Nephron progenitor cell (in vitro differentiated cells): ENCODE measurements at regions not wholly inside any gene's neighbourhood (a gene's known extent, or its start where the extent isn't known, plus 50 kb on each side); places are given as distances from the start of the nearest gene placed in this dataset.
A peak's percentile ranks its signal among the peaks of the same experiment; 100 is the strongest.

ENCODE experiments used
- DNase-seq: peaks from one replicate; pipeline ENCODE4 v3.0.0; 2021
- H3K27ac Mint-ChIP-seq: 2 replicates; pipeline ENCODE4 v1.8.0; 2021; ENCODE audit warnings: mild to moderate bottlenecking, moderate library complexity, mixed read lengths
- H3K27me3 Mint-ChIP-seq: 2 replicates; pipeline ENCODE4 v1.8.0; 2021; ENCODE audit warnings: mild to moderate bottlenecking, low read depth, mixed read lengths; ENCODE audit not compliant: poor library complexity
- H3K36me3 Mint-ChIP-seq: 2 replicates; pipeline ENCODE4 v1.8.0; 2021; ENCODE audit warnings: low read depth, mixed read lengths
- H3K4me1 Mint-ChIP-seq: 2 replicates; pipeline ENCODE4 v1.8.0; 2021; ENCODE audit warnings: mixed read lengths
- H3K4me3 Mint-ChIP-seq: 2 replicates; pipeline ENCODE4 v1.8.0; 2021; ENCODE audit warnings: mild to moderate bottlenecking, moderate library complexity, mixed read lengths
- H3K9me3 Mint-ChIP-seq: 2 replicates; pipeline ENCODE4 v1.8.0; 2021; ENCODE audit warnings: mild to moderate bottlenecking, moderate library complexity, mixed read lengths
- CTCF ChIP-seq: fragments of 200-600 bp; sonication (generic); IDR thresholded peaks from 2 replicates; pipeline ENCODE4 v1.5.0; 2021; ENCODE audit warnings: antibody characterized with exemption

GRCh38 chr5:124210111-124210910 lies 536.1 kb downstream of the ZNF608 start:
- TF ChIP-seq CTCF: no peak
- Mint-ChIP-seq H3K4me3 (no peak overlapping the region), H3K4me1 (peaks cover 10% of the 10 kb centered on the region), H3K27ac (no peak overlapping the region), H3K36me3 (peaks cover 30% of the 10 kb centered on the region), H3K27me3 (no peaks in the 10 kb centered on the region), H3K9me3 (peaks cover 68% of the 10 kb centered on the region)
- no peak for DNase-seq

GRCh38 chr5:124207118-124207517 lies 539.3 kb downstream of the ZNF608 start:
- no peak for DNase-seq
- no peaks in the 10 kb centered on the region for H3K27me3 Mint-ChIP-seq
- peaks cover 10% of the 10 kb centered on the region for H3K4me1 Mint-ChIP-seq
- TF ChIP-seq CTCF: no peak
- H3K36me3 Mint-ChIP-seq: peaks cover 36% of the 10 kb centered on the region
- H3K9me3 Mint-ChIP-seq: peaks cover 68% of the 10 kb centered on the region
- H3K27ac Mint-ChIP-seq: peak overlapping the region; percentile 0
- no peak overlapping the region for H3K4me3 Mint-ChIP-seq

GRCh38 chr5:124206540-124206939 lies 539.9 kb downstream of the ZNF608 start:
- Mint-ChIP-seq H3K27ac (no peak overlapping the region), H3K9me3 (peaks cover 68% of the 10 kb centered on the region), H3K4me3 (no peak overlapping the region), H3K27me3 (no peaks in the 10 kb centered on the region), H3K36me3 (peaks cover 38% of the 10 kb centered on the region), H3K4me1 (peaks cover 10% of the 10 kb centered on the region)
- no peak for DNase-seq
- TF ChIP-seq CTCF: no peak

GRCh38 chr5:124203303-124203702 lies 543.1 kb downstream of the ZNF608 start:
- no peak overlapping the region for H3K4me3 Mint-ChIP-seq
- no peak for TF ChIP-seq CTCF
- no peaks in the 10 kb centered on the region for H3K27me3 Mint-ChIP-seq
- no peak overlapping the region for H3K27ac Mint-ChIP-seq
- no peak for DNase-seq
- H3K4me1 Mint-ChIP-seq: peaks cover 10% of the 10 kb centered on the region
- H3K9me3 Mint-ChIP-seq: peaks cover 63% of the 10 kb centered on the region
- H3K36me3 Mint-ChIP-seq: peaks cover 49% of the 10 kb centered on the region

- Mint-ChIP-seq H3K9me3 (peaks cover 57% of the 10 kb centered on the region), H3K4me3 (no peak overlapping the region), H3K36me3 (peaks cover 44% of the 10 kb centered on the region), H3K27me3 (no peaks in the 10 kb centered on the region), H3K27ac (no peak overlapping the region), H3K4me1 (peaks cover 27% of the 10 kb centered on the region)
- no peak for TF ChIP-seq CTCF
- no peak for DNase-seq
Observed at GRCh38 chr5:124200381-124200780, 546.1 kb downstream of the ZNF608 start.

GRCh38 chr5:124199893-124200292 lies 546.5 kb downstream of the ZNF608 start:
- peaks cover 52% of the 10 kb centered on the region for H3K9me3 Mint-ChIP-seq
- no peak overlapping the region for H3K4me3 Mint-ChIP-seq
- H3K27me3 Mint-ChIP-seq: no peaks in the 10 kb centered on the region
- no peak for DNase-seq
- H3K27ac Mint-ChIP-seq: no peak overlapping the region
- TF ChIP-seq CTCF: no peak
- H3K4me1 Mint-ChIP-seq: peaks cover 32% of the 10 kb centered on the region
- peaks cover 42% of the 10 kb centered on the region for H3K36me3 Mint-ChIP-seq
